ENCODE measurements at regions not wholly inside any gene's neighbourhood (a gene's known extent, or its start where the extent isn't known, plus 50 kb on each side); places are given as distances from the start of the nearest gene placed in this dataset.

DNA sequence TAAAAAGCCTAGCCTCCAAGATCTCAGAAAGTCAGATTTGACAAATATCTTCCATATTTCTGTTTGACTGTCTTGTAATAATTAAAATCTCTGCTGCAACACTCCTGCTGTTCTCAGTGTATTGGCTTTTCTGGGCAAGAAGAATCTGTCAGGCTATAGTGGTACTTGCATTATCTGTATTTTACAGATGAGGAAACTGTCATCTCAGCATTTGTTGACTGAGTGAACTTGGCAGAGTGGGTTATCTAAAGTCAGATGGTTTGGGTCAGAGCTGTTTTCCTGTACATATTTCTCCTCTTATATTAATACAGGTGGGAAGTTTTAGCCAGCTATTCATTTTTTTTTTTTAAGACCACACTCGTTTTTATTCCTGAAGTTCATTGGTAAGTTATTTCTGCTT, 1378.2 kb upstream of the PCDH20 start:
- no peaks in the 10 kb centered on the region for H3K4me1 ChIP-seq
- in situ Hi-C loops (cut with MboI; ENCODE audit: low sequenced_read_pairs in 4 of 4), result no loop called here
- ATAC-seq, result no peak
- intact Hi-C loops (cut with DNase I; ENCODE audit: low total_unique reads), result no loop called here
- no peaks in the 10 kb centered on the region for H3K36me3 ChIP-seq
- H3K27me3 ChIP-seq, result no peaks in the 10 kb centered on the region
- DNase-seq, result no peak
- H3K27ac ChIP-seq, result no peak overlapping the region
- no peak for TF ChIP-seq POLR2A (IDR thresholded peaks at IDR 0.05)
- no peak for TF ChIP-seq CTCF (IDR thresholded peaks at IDR 0.05 in 4 of 5, conservative IDR thresholded peaks at IDR 0.05 in 1 of 5)
- no peaks in the 10 kb centered on the region for H3K9me3 ChIP-seq
- no peak overlapping the region for H3K4me3 ChIP-seq

- DNase-seq (no peak), ATAC-seq (no peak)
- Histone ChIP-seq H3K27ac (no peak overlapping the region), H3K27me3 (no peaks in the 10 kb centered on the region), H3K4me3 (no peak overlapping the region), H3K36me3 (no peaks in the 10 kb centered on the region), H3K4me1 (no peaks in the 10 kb centered on the region), H3K9me3 (no peaks in the 10 kb centered on the region)
- intact Hi-C loops (cut with DNase I; ENCODE audit: low total_unique reads) (no loop called here), in situ Hi-C loops (cut with MboI; ENCODE audit: low sequenced_read_pairs in 4 of 4) (no loop called here)
- TF ChIP-seq POLR2A (IDR thresholded peaks at IDR 0.05), result no peak
- no peak for TF ChIP-seq CTCF (IDR thresholded peaks at IDR 0.05 in 4 of 5, conservative IDR thresholded peaks at IDR 0.05 in 1 of 5)
Observed at GRCh38 chr13:62781866-62782265, 1366.2 kb upstream of the PCDH20 start.

- H3K4me3 ChIP-seq, result no peak overlapping the region
- intact Hi-C loops (cut with DNase I; ENCODE audit: low total_unique reads) (no loop called here), in situ Hi-C loops (cut with MboI; ENCODE audit: low sequenced_read_pairs in 4 of 4) (no loop called here)
- no peaks in the 10 kb centered on the region for H3K36me3 ChIP-seq
- H3K4me1 ChIP-seq, result no peaks in the 10 kb centered on the region
- no peak for ATAC-seq
- no peak overlapping the region for H3K27ac ChIP-seq
- TF ChIP-seq POLR2A (IDR thresholded peaks at IDR 0.05) (no peak), CTCF (IDR thresholded peaks at IDR 0.05 in 4 of 5, conservative IDR thresholded peaks at IDR 0.05 in 1 of 5) (no peak)
- DNase-seq, result no peak
- H3K27me3 ChIP-seq, result no peaks in the 10 kb centered on the region
- no peaks in the 10 kb centered on the region for H3K9me3 ChIP-seq
Observed at GRCh38 chr13:62779161-62779560, 1363.5 kb upstream of the PCDH20 start.

GRCh38 chr13:62767473-62767872, 1351.8 kb upstream of the PCDH20 start:
- Histone ChIP-seq H3K27me3 (no peaks in the 10 kb centered on the region), H3K27ac (no peak overlapping the region), H3K4me3 (no peak overlapping the region), H3K9me3 (no peaks in the 10 kb centered on the region), H3K4me1 (no peaks in the 10 kb centered on the region), H3K36me3 (no peaks in the 10 kb centered on the region)
- ATAC-seq (no peak), DNase-seq (no peak)
- in situ Hi-C loops (cut with MboI; ENCODE audit: low sequenced_read_pairs in 4 of 4), result no loop called here
- intact Hi-C loops (cut with DNase I; ENCODE audit: low total_unique reads), result no loop called here
- TF ChIP-seq POLR2A (IDR thresholded peaks at IDR 0.05) (no peak), CTCF (IDR thresholded peaks at IDR 0.05 in 4 of 5, conservative IDR thresholded peaks at IDR 0.05 in 1 of 5) (no peak)

GRCh38 chr13:62760724-62761123, 1345.1 kb upstream of the PCDH20 start:
- TF ChIP-seq POLR2A (IDR thresholded peaks at IDR 0.05) (no peak), CTCF (IDR thresholded peaks at IDR 0.05 in 4 of 5, conservative IDR thresholded peaks at IDR 0.05 in 1 of 5) (no peak)
- Histone ChIP-seq H3K4me1 (no peaks in the 10 kb centered on the region), H3K4me3 (no peak overlapping the region), H3K27me3 (no peaks in the 10 kb centered on the region), H3K27ac (no peak overlapping the region), H3K36me3 (no peaks in the 10 kb centered on the region), H3K9me3 (no peaks in the 10 kb centered on the region)
- in situ Hi-C loops (cut with MboI; ENCODE audit: low sequenced_read_pairs in 4 of 4) (no loop called here), intact Hi-C loops (cut with DNase I; ENCODE audit: low total_unique reads) (no loop called here)
- no peak for ATAC-seq
- DNase-seq, result no peak

Measured in gastrocnemius medialis (tissue), 4 donors.